Liver (tissue), 8 donors: ENCODE measurements at regions not wholly inside any gene's neighbourhood (a gene's known extent, or its start where the extent isn't known, plus 50 kb on each side); places are given as distances from the start of the nearest gene placed in this dataset.
"Not testable (repeated sequence)": the region's sequence is repeated elsewhere in the genome, so short reads cannot be mapped to it uniquely, and the experiment has no call there.

Experiments used
- DNase-seq: peaks from one replicate; pipeline ENCODE4 v3.0.0-alpha.2; 2017; ENCODE audit warnings: low spot score
- H3K27ac ChIP-seq, 2 donors: one replicate each; pipeline ENCODE4 v1.7.0; 2013; ENCODE audit warnings: inconsistent platforms in 2 of 2, low read length in 2 of 2, control low read depth in 1 of 2, low read depth in 1 of 2, mild to moderate bottlenecking in 1 of 2
- H3K27me3 ChIP-seq, 4 donors: one replicate each; pipeline versions ENCODE4 v1.6.1 to v1.7.0; 2013; ENCODE audit warnings: low read length in 3 of 4, inconsistent platforms in 1 of 4, mild to moderate bottlenecking in 1 of 4, moderate library complexity in 1 of 4; ENCODE audit not compliant: control insufficient read depth in 4 of 4, insufficient read depth in 4 of 4
- H3K36me3 ChIP-seq, 4 donors: one replicate each; pipeline versions ENCODE4 v1.6.1 to v1.7.0; 2013; ENCODE audit warnings: low read length in 3 of 4, mild to moderate bottlenecking in 3 of 4, low read depth in 1 of 4, moderate library complexity in 1 of 4; ENCODE audit not compliant: control insufficient read depth in 4 of 4, insufficient read depth in 3 of 4
- H3K4me1 ChIP-seq, 4 donors: one replicate each; pipeline versions ENCODE4 v1.6.1 to v1.7.0; 2013; ENCODE audit warnings: low read length in 3 of 4, mild to moderate bottlenecking in 3 of 4, moderate library complexity in 1 of 4; ENCODE audit not compliant: control insufficient read depth in 4 of 4, insufficient read depth in 4 of 4
- H3K4me3 ChIP-seq, 3 donors: one replicate each; pipeline versions ENCODE4 v1.6.1 to v1.7.0; 2013; ENCODE audit warnings: low read length in 3 of 3, control low read depth in 1 of 3, low read depth in 1 of 3, mild to moderate bottlenecking in 1 of 3
- H3K9ac ChIP-seq, 2 donors: one replicate each; pipeline ENCODE4 v1.7.0; 2013; ENCODE audit warnings: low read length in 2 of 2, mild to moderate bottlenecking in 2 of 2, moderate library complexity in 2 of 2, control low read depth in 1 of 2, low read depth in 1 of 2
- H3K9me3 ChIP-seq, 4 donors: one replicate each; pipeline versions ENCODE4 v1.6.1 to v1.7.0; 2013; ENCODE audit warnings: low read length in 3 of 4; ENCODE audit not compliant: control insufficient read depth in 4 of 4
- CTCF ChIP-seq: fragments of 150-350 bp; IDR thresholded peaks from 2 replicates; pipeline ENCODE4 v1.5.1; 2017; ENCODE audit warnings: improper control_type of control experiment, low read depth, low read length; ENCODE audit not compliant: missing input control
- EGR1 ChIP-seq, 2 donors: IDR thresholded peaks; 2 replicates each; pipeline ENCODE4 v1.6.1; 2016 to 2018; ENCODE audit warnings: antibody characterized with exemption in 2 of 2, low read depth in 2 of 2
- FOXA1 ChIP-seq: IDR thresholded peaks from 2 replicates; pipeline ENCODE4 v1.6.1; 2016; ENCODE audit warnings: antibody characterized with exemption
- FOXA2 ChIP-seq: IDR thresholded peaks from 2 replicates; pipeline ENCODE4 v1.6.1; 2016; ENCODE audit warnings: antibody characterized with exemption
- GABPA ChIP-seq, 2 donors: IDR thresholded peaks in 1 of 2; conservative IDR thresholded peaks in 1 of 2; 2 replicates each; pipeline ENCODE4 v1.6.1; 2016; ENCODE audit warnings: antibody characterized with exemption in 2 of 2, mild to moderate bottlenecking in 1 of 2, moderate library complexity in 1 of 2
- HNF4A ChIP-seq, 2 donors: conservative IDR thresholded peaks; 2 replicates each; pipeline ENCODE4 v1.6.1; 2016; ENCODE audit warnings: antibody characterized with exemption in 2 of 2, mild to moderate bottlenecking in 2 of 2
- HNF4G ChIP-seq: IDR thresholded peaks from 2 replicates; pipeline ENCODE4 v1.6.1; 2016; ENCODE audit warnings: antibody characterized with exemption
- JUND ChIP-seq, 2 donors: IDR thresholded peaks; 2 replicates each; pipeline ENCODE4 v1.6.1; 2016; ENCODE audit warnings: antibody characterized with exemption in 2 of 2
- RAD21 ChIP-seq, 2 donors: IDR thresholded peaks; 2 replicates each; pipeline ENCODE4 v1.6.1; 2016; ENCODE audit warnings: antibody characterized with exemption in 2 of 2, mild to moderate bottlenecking in 2 of 2
- RXRA ChIP-seq, 2 donors: IDR thresholded peaks; 2 replicates each; pipeline ENCODE4 v1.6.1; 2017 to 2018; ENCODE audit warnings: antibody characterized with exemption in 2 of 2, mild to moderate bottlenecking in 1 of 2
- SP1 ChIP-seq: IDR thresholded peaks from 2 replicates; pipeline ENCODE4 v1.6.1; 2018; ENCODE audit warnings: antibody characterized with exemption, mild to moderate bottlenecking
- TAF1 ChIP-seq: conservative IDR thresholded peaks from 2 replicates; pipeline ENCODE4 v1.6.1; 2016; ENCODE audit warnings: antibody characterized with exemption, mild to moderate bottlenecking
- WGBS: extraction: QIAGEN DNeasy Blood & Tissue Kit; methylation state at CpG from one replicate; pipeline ENCODE4 v1.1.7; 2013; 5-methylcytosine and 5-hydroxymethylcytosine counted together
- donor health status: healthy.
- donor health status: healthy.
- donor health status: healthy.
- donor health status: healthy.
- donor health status: healthy.

GRCh38 chr13:21256891-21257290 lies 80.4 kb downstream of the MRPL57 start (continued):
- TF ChIP-seq GABPA (IDR thresholded peaks at IDR 0.05 in 1 of 2, conservative IDR thresholded peaks at IDR 0.05 in 1 of 2) (no peak), SP1 (no peak), RAD21 (IDR thresholded peaks at IDR 0.05) (no peak), CTCF (no peak), JUND (IDR thresholded peaks at IDR 0.05) (no peak)

DNA sequence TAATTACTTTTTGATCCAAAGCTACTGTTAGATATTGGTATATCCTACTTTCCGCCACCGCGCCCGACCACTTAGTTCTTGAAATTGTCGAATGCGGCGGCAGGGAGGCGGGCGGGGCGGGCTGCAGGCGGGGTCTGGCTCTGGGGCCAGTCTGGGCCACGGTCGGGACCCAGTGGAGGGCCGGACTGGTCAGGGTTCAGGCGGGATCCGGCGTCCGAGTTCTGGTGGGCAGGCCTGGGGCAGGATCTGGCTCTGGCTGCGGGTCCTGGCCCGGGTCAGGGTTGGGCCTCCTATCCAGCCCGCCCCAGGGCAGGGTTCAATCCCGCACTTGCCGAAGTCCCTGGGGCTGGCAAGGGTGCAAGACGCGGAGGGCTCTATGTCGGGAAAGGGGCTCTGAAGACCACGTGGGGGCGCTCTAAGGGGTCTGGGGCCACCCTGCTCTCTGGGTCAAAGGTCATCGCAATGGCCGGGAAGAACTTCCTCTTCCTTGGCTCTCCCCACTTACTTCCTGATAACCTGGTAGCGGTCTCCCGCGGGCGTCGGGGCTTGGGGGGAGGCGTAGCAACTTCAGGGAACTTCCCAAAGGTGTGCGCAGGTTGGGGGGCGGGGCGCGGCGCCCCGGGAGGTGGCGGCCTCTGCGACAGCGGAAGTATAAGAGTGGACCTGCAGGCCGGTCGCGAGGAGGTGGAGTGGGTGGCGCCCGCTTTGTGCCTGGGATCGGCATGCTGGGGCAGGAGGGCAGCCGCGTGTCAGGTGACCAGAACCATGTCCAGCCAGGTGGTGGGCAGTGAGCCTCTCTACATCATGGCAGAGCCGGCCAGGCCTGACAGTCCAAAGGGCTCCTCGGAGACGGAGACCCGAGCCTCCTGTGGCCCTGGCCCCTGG lies 83.4 kb downstream of the MRPL57 start:
- TF ChIP-seq FOXA1 (no peak), GABPA (IDR thresholded peaks at IDR 0.05 in 1 of 2, conservative IDR thresholded peaks at IDR 0.05 in 1 of 2) (no peak), TAF1 (no peak), HNF4G (no peak), FOXA2 (no peak), SP1 (no peak), EGR1 (IDR thresholded peaks at IDR 0.05; ENCODE audit: low read depth in 2 of 2) (no peak), HNF4A (conservative IDR thresholded peaks at IDR 0.05) (no peak), RXRA (IDR thresholded peaks at IDR 0.05) (no peak)
- no peaks in the 10 kb centered on the region for H3K27me3 ChIP-seq
- 95% methylated on average over 57 of the region's 57 CpGs for WGBS
- H3K9me3 ChIP-seq: no peaks in the 10 kb centered on the region
- H3K4me1 ChIP-seq: no peaks in the 10 kb centered on the region
- no peak for DNase-seq
- H3K9ac ChIP-seq: no peak overlapping the region
- H3K4me3 ChIP-seq: no peak overlapping the region
- H3K27ac ChIP-seq: no peak overlapping the region
- H3K36me3 ChIP-seq: no peaks in the 10 kb centered on the region

DNA sequence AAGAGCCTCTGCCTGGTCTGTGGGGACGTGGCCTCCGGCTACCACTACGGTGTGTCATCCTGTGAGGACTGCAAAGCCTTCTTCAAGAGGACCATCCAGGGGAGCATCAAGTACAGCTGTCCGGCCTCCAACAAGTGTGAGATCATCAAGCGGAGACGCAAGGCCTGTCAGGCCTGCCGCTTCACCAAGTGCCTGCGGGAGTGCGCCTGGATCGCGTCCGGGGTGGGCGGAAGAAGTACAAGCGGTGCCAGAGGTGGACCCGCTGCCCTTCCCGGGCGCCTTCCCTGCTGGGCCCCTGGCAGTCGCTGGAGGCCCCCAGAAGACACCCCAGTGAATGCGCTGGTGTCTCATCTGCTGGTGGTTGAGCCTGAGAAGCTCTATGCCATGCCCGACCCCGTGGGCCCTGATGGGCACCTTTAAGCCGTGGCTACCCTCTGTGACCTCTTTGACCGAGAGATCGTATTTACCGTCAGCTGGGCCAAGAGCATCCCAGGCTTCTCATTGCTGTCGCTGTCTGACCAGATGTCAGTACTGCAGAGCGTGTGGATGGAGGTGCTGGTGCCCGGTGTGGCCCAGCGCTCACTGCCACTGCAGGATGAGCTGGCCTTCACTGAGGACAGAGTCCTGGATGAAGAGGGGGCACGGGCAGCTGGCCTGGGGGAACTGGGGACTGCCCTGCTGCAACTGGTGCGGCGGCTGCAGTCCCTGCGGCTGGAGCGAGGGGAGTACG lies 84.3 kb downstream of the MRPL57 start:
- not testable (repeated sequence) for H3K27ac ChIP-seq, H3K27me3 ChIP-seq, H3K4me1 ChIP-seq, H3K4me3 ChIP-seq, H3K9ac ChIP-seq, H3K9me3 ChIP-seq, H3K36me3 ChIP-seq, DNase-seq
- 96% methylated on average over 34 of the region's 35 CpGs for WGBS

DNA sequence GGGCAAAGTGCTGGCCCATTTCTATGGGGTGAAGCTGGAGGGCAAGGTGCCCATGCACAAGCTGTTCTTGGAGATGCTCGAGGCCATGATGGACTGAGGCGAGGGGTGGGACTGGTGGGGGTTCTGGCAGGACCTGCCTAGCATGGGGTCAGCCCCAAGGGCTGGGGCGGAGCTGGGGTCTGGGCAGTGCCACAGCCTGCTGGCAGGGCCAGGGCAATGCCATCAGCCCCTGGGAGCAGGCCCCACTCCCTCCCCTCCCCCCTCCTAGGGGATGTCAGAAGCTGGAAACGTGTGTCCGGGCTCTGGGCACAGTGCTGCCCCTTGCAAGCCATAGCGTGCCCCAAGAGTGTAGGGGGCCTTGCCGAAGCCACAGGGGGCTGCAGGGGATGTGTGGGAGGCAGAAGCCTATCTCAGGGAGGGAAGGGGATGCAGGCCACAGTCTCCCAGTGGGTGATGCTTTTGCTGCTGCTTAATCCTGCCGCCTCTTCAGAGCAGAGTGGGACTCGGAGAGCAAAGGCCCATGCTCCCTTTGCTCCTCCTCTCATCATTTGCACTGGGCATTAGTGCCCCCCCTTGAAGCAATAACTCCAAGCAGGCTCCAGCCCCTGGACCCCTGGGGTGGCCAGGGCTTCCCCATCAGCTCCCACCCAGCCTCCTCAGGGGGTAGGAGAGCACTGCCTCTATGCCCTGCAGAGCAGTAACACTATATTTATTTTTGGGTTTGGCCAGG lies 85.2 kb downstream of the MRPL57 start:
- not testable (repeated sequence) for H3K9ac ChIP-seq, H3K27ac ChIP-seq, DNase-seq, H3K27me3 ChIP-seq, H3K36me3 ChIP-seq, H3K4me3 ChIP-seq, H3K4me1 ChIP-seq, H3K9me3 ChIP-seq
- WGBS: 76% methylated on average over 3 of the region's 9 CpGs

DNA sequence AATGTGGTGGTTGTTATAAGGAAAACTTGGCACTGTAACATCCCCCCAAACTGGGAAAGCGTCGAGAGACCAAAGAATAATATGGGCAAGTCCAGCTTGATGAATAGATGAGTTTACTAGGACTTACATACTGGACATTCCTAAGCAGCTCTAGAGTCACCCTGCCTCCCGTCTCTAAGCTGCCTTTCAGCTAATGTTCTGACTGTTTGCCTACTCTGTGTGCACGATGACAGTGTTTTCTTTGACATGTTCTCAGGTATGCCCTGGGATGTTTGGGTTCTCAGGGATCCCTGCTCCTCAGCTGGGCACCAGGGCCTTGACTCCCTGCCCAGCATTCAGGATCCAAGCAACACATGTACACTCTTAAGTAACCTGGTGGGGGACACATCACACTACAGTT lies 87.5 kb downstream of the MRPL57 start:
- WGBS: 63% methylated on average over 3 of the region's 4 CpGs
- H3K27me3 ChIP-seq, H3K36me3 ChIP-seq, H3K4me3 ChIP-seq, H3K4me1 ChIP-seq, H3K9me3 ChIP-seq, H3K27ac ChIP-seq, DNase-seq, H3K9ac ChIP-seq: not testable (repeated sequence)

GRCh38 chr13:21268485-21268884 lies 92.0 kb downstream of the MRPL57 start:
- not testable (repeated sequence) for H3K27me3 ChIP-seq, DNase-seq, H3K9ac ChIP-seq, H3K36me3 ChIP-seq, H3K9me3 ChIP-seq, H3K4me3 ChIP-seq, H3K27ac ChIP-seq, H3K4me1 ChIP-seq
- 19% methylated on average over 1 of the region's 1 CpG for WGBS
